Mesenchymal stem cell (in vitro differentiated cells and primary cell): ENCODE measurements at regions not wholly inside any gene's neighbourhood (a gene's known extent, or its start where the extent isn't known, plus 50 kb on each side); places are given as distances from the start of the nearest gene placed in this dataset.
A peak's percentile ranks its signal among the peaks of the same experiment; 100 is the strongest.

ENCODE experiments used
- DNase-seq: peaks from one replicate; pipeline ENCODE4 v3.0.0-alpha.2; 2013
- H2AFZ ChIP-seq: one replicate; pipeline ENCODE4 v1.6.1; 2013; ENCODE audit warnings: low read depth, mild to moderate bottlenecking, control low read depth, inconsistent platforms, low read length, moderate library complexity
- H2AK5ac ChIP-seq: 2 replicates; pipeline ENCODE4 v1.6.1; 2013; ENCODE audit warnings: low read length, moderate library complexity, mild to moderate bottlenecking, inconsistent platforms; ENCODE audit not compliant: severe bottlenecking
- H2BK120ac ChIP-seq: one replicate; pipeline ENCODE4 v1.6.1; 2013; ENCODE audit warnings: low read depth, mild to moderate bottlenecking, inconsistent platforms, low read length, moderate library complexity
- H2BK12ac ChIP-seq, 2 experiments: one replicate each; pipeline ENCODE4 v1.6.1; 2013; ENCODE audit warnings: inconsistent platforms in 2 of 2, low read length in 2 of 2, mild to moderate bottlenecking in 2 of 2, moderate library complexity in 2 of 2, control low read depth in 1 of 2
- H2BK15ac ChIP-seq: one replicate; pipeline ENCODE4 v1.6.1; 2013; ENCODE audit warnings: mild to moderate bottlenecking, low read depth, inconsistent platforms; ENCODE audit not compliant: poor library complexity, severe bottlenecking
- H2BK5ac ChIP-seq: 2 replicates; pipeline ENCODE4 v1.6.1; 2013; ENCODE audit warnings: low read depth, mild to moderate bottlenecking, low read length, control low read depth, inconsistent platforms; ENCODE audit not compliant: poor library complexity, severe bottlenecking
- H3K14ac ChIP-seq, 2 experiments: one replicate each; pipeline ENCODE4 v1.6.1; 2013; ENCODE audit warnings: inconsistent platforms in 2 of 2, low read length in 2 of 2, control low read depth in 1 of 2, mild to moderate bottlenecking in 1 of 2, moderate library complexity in 1 of 2
- H3K18ac ChIP-seq, 2 experiments: one replicate each; pipeline ENCODE4 v1.6.1; 2013; ENCODE audit warnings: inconsistent platforms in 2 of 2, low read length in 2 of 2, control low read depth in 1 of 2, low read depth in 1 of 2, mild to moderate bottlenecking in 1 of 2
- H3K23ac ChIP-seq, 2 experiments: one replicate each; pipeline ENCODE4 v1.6.1; 2013; ENCODE audit warnings: inconsistent platforms in 2 of 2, low read length in 2 of 2, mild to moderate bottlenecking in 2 of 2, moderate library complexity in 2 of 2, control low read depth in 1 of 2
- H3K27ac ChIP-seq: 2 replicates; pipeline ENCODE4 v1.5.1; 2013; ENCODE audit warnings: mild to moderate bottlenecking, moderate library complexity, low read length, control low read depth, inconsistent platforms; ENCODE audit not compliant: poor library complexity, severe bottlenecking
- H3K27me3 ChIP-seq, 2 experiments: 2 replicates each; pipeline versions ENCODE4 v1.6.1 to v1.7.0; 2013; ENCODE audit warnings: low read length in 2 of 2, mild to moderate bottlenecking in 2 of 2, moderate library complexity in 2 of 2, control low read depth in 1 of 2, inconsistent platforms in 1 of 2; ENCODE audit not compliant: control insufficient read depth in 1 of 2, insufficient read depth in 1 of 2
- H3K36me3 ChIP-seq, 2 experiments: 2 replicates each; pipeline versions ENCODE4 v1.6.1 to v1.7.0; 2013; ENCODE audit warnings: low read length in 2 of 2, control low read depth in 1 of 2, inconsistent platforms in 1 of 2, low read depth in 1 of 2, mild to moderate bottlenecking in 1 of 2; ENCODE audit not compliant: insufficient read depth in 2 of 2, control insufficient read depth in 1 of 2
- H3K4ac ChIP-seq, 2 experiments: one replicate each; pipeline ENCODE4 v1.6.1; 2013; ENCODE audit warnings: inconsistent platforms in 2 of 2, low read length in 2 of 2, mild to moderate bottlenecking in 2 of 2, moderate library complexity in 2 of 2, control low read depth in 1 of 2, low read depth in 1 of 2
- H3K4me1 ChIP-seq: 2 replicates; pipeline ENCODE4 v1.6.1; 2013; ENCODE audit warnings: low read depth, low read length, control low read depth; ENCODE audit not compliant: control insufficient read depth, insufficient read depth
- H3K4me2 ChIP-seq: 2 replicates; pipeline ENCODE4 v1.6.1; 2013; ENCODE audit warnings: low read length, mild to moderate bottlenecking, inconsistent platforms; ENCODE audit not compliant: poor library complexity, severe bottlenecking
- H3K4me3 ChIP-seq, 2 experiments: 2 replicates each; pipeline versions ENCODE4 v1.5.1 to v1.7.0; 2013; ENCODE audit warnings: low read length in 2 of 2, mild to moderate bottlenecking in 2 of 2, control low read depth in 1 of 2, low read depth in 1 of 2; ENCODE audit not compliant: insufficient read depth in 1 of 2
- H3K79me1 ChIP-seq: replicated peaks from 2 replicates; pipeline ENCODE4 v1.6.1; 2013; ENCODE audit warnings: mild to moderate bottlenecking, control low read depth, low read length, inconsistent platforms; ENCODE audit not compliant: poor library complexity, severe bottlenecking
- H3K9ac ChIP-seq: 2 replicates; pipeline ENCODE4 v1.7.0; 2013; ENCODE audit warnings: mild to moderate bottlenecking, low read length, moderate library complexity
- H3K9me3 ChIP-seq: 2 replicates; pipeline ENCODE4 v1.7.0; 2013; ENCODE audit warnings: mild to moderate bottlenecking, low read length; ENCODE audit not compliant: control insufficient read depth
- H4K8ac ChIP-seq: one replicate; pipeline ENCODE4 v1.6.1; 2013; ENCODE audit warnings: inconsistent platforms, mild to moderate bottlenecking, low read length, moderate library complexity
- H4K91ac ChIP-seq: one replicate; pipeline ENCODE4 v1.6.1; 2013; ENCODE audit warnings: mild to moderate bottlenecking, low read length, inconsistent platforms
- WGBS: methylation state at CpG from one replicate; pipeline ENCODE4 v1.1.7; 2013; ENCODE audit warnings: mixed read lengths; 5-methylcytosine and 5-hydroxymethylcytosine counted together

DNA sequence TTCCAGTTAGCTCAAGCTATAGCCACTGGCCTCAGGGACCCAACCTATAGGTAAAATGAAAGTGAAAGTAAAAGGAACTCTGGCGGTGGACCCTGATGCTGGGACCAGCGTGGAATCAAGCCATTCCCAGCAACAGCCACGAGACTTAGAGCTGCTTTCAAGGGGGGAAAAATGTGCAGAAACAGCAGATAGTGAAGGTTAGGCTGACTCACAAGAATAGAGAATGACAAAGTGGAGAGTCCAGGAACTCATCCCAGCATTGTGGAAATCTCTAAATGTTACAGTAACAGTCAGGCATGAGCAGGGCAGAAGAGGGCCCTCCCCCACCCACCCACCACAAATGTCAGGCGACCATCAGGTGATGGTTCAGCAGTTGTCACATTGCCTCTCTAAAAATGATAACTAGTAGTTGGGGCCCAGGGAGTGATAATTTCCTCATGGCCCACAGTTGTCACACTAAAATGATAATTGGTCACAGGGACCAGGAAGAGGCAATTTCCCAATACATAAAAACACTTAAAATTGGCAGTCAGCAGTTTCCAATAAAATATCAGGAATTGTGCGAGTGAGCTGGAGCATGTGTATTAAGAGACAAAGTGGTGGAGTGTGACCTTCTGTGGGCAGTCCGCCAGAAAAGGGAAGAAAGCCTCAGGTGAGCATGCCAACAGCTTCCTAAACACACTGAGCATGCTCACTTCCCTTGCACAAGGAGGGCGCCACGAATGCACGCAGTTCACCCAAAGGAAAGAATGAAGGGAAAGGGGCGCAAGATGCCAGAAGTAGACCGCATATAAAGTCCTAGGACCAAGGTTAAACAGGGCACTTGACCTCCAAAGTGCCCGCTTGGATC, 129.8 kb upstream of the PPP1R3A start:
- Histone ChIP-seq H3K36me3 (no peaks in the 10 kb centered on the region), H3K18ac (no peak overlapping the region), H4K91ac (no peak overlapping the region), H3K23ac (no peak overlapping the region), H2BK5ac (no peak overlapping the region), H3K9ac (peak overlapping the region; percentile 78), H2BK120ac (no peak overlapping the region), H4K8ac (no peak overlapping the region), H3K27me3 (no peaks in the 10 kb centered on the region), H2BK15ac (no peak overlapping the region), H2BK12ac (no peak overlapping the region), H3K4me2 (peak overlapping the region; percentile 46), H2AK5ac (no peak overlapping the region), H3K79me1 (no peaks in the 10 kb centered on the region), H3K9me3 (no peaks in the 10 kb centered on the region), H3K4me3 (peak overlapping the region in 1 of 2 experiments; percentile 58), H3K27ac (peak overlapping the region; percentile 47), H3K14ac (no peak overlapping the region), H3K4ac (no peak overlapping the region), H2AFZ (no peak overlapping the region), H3K4me1 (no peaks in the 10 kb centered on the region)
- WGBS, result 88% methylated on average over 10 of the region's 12 CpGs
- DNase-seq, result peak; percentile 42

DNA sequence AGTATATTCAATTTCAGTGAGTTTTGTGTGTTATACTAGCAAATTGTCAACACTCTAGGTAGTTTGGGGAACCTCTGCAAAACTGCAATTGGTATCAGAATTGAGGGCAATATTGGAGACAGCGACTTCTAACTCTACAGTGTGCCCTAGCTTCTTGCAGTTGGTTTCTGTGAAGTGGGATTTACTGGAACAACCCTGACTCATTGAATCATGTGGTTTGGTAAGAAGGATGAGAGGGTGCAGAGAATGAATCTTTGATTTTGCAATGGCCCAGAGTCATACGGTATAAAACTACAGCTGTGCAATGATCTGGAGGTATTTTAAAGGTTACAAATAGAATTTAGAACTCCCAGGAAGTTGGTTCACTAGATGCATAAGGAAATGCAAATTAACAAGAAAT, 129.1 kb upstream of the PPP1R3A start:
- H2BK120ac ChIP-seq, result no peak overlapping the region
- no peak overlapping the region for H2AK5ac ChIP-seq
- H2BK5ac ChIP-seq, result no peak overlapping the region
- H3K4me3 ChIP-seq, result peak overlapping the region in 1 of 2 experiments; percentile 58
- no peak overlapping the region for H3K23ac ChIP-seq
- H3K18ac ChIP-seq, result no peak overlapping the region
- H3K79me1 ChIP-seq, result no peaks in the 10 kb centered on the region
- H3K4me1 ChIP-seq, result no peaks in the 10 kb centered on the region
- no peaks in the 10 kb centered on the region for H3K36me3 ChIP-seq
- no peaks in the 10 kb centered on the region for H3K27me3 ChIP-seq
- no peak overlapping the region for H3K27ac ChIP-seq
- H4K8ac ChIP-seq, result no peak overlapping the region
- no peak overlapping the region for H4K91ac ChIP-seq
- no peak overlapping the region for H2AFZ ChIP-seq
- no peak overlapping the region for H2BK12ac ChIP-seq
- DNase-seq, result peak; percentile 60
- 78% methylated on average over 2 of the region's 2 CpGs for WGBS
- no peak overlapping the region for H3K4me2 ChIP-seq
- no peak overlapping the region for H2BK15ac ChIP-seq
- no peak overlapping the region for H3K4ac ChIP-seq
- no peaks in the 10 kb centered on the region for H3K9me3 ChIP-seq
- peak overlapping the region; percentile 78 for H3K9ac ChIP-seq
- H3K14ac ChIP-seq, result no peak overlapping the region

DNA sequence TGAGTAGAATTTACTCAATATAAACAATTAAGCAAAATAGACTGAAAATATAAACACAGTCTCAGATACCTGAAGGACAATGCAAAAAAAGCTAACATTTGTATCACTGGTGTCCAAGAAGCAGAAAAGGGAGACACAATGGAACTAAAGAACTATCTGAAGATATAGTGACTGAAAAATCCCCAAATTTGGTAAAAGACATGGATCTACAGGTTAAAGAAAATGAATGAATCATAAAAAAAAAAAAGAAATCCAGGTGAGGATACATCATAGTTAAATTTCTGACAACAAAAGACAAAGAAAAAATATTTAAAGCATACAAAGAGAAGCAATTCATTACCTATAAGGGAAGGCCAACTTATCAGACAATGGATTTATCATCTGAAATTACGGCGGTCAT, 114.7 kb upstream of the PPP1R3A start:
- Histone ChIP-seq H4K8ac (no peak overlapping the region), H3K9me3 (no peaks in the 10 kb centered on the region), H3K23ac (no peak overlapping the region), H3K79me1 (no peaks in the 10 kb centered on the region), H3K18ac (no peak overlapping the region), H2AK5ac (no peak overlapping the region), H3K4me1 (no peaks in the 10 kb centered on the region), H3K4me2 (no peak overlapping the region), H2BK15ac (no peak overlapping the region), H3K27me3 (no peaks in the 10 kb centered on the region), H3K9ac (no peak overlapping the region), H4K91ac (no peak overlapping the region), H3K4me3 (no peak overlapping the region), H3K4ac (no peak overlapping the region), H2BK5ac (no peak overlapping the region), H2AFZ (no peak overlapping the region), H3K36me3 (no peaks in the 10 kb centered on the region), H3K27ac (no peak overlapping the region), H2BK120ac (no peak overlapping the region), H2BK12ac (no peak overlapping the region), H3K14ac (no peak overlapping the region)
- WGBS, result 94% methylated on average over 2 of the region's 2 CpGs
- DNase-seq, result no peak

DNA sequence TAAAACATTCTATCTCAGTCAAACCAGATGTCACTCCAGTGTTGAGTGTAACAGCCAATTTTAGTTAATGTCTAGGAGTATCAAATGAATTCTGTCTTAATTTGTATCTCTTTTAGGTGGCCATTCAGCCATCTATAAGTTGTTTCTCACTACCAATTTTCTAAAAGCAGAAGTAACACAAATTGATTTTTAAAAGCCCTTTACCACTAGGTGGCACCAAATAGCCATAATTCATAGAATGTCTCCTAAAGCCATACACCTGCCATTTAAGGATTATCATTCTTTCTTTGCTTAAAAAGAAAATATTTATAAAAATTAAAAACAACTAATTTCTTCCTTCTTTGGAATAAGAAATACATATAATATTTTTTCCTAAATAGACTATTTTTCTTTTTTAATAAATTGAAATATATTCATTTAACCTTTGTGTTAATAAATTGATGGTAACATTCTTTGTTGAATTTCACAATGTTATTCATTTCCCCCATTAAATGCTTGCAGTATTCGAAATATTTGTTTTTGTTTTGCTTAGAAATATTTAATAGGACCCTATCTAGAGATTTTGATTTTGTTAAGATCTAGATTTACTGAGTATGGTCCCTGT, 107.8 kb upstream of the PPP1R3A start:
- no peak overlapping the region for H2BK120ac ChIP-seq
- H3K18ac ChIP-seq, result no peak overlapping the region
- peak; percentile 58 for DNase-seq
- no peaks in the 10 kb centered on the region for H3K4me1 ChIP-seq
- H3K14ac ChIP-seq, result no peak overlapping the region
- no CpG with 5 or more reads among the region's 1 CpG for WGBS
- no peak overlapping the region for H3K4ac ChIP-seq
- H3K9ac ChIP-seq, result no peak overlapping the region
- no peak overlapping the region for H2AK5ac ChIP-seq
- no peak overlapping the region for H3K4me2 ChIP-seq
- H2BK12ac ChIP-seq, result no peak overlapping the region
- H3K9me3 ChIP-seq, result no peaks in the 10 kb centered on the region
- H4K91ac ChIP-seq, result no peak overlapping the region
- no peak overlapping the region for H3K23ac ChIP-seq
- H3K4me3 ChIP-seq, result no peak overlapping the region
- no peak overlapping the region for H2AFZ ChIP-seq
- H3K27me3 ChIP-seq, result no peaks in the 10 kb centered on the region
- H4K8ac ChIP-seq, result no peak overlapping the region
- no peaks in the 10 kb centered on the region for H3K36me3 ChIP-seq
- H3K79me1 ChIP-seq, result no peaks in the 10 kb centered on the region
- H2BK5ac ChIP-seq, result no peak overlapping the region
- H3K27ac ChIP-seq, result no peak overlapping the region
- H2BK15ac ChIP-seq, result no peak overlapping the region
